C4-2B (cell line): ENCODE measurements at regions not wholly inside any gene's neighbourhood (a gene's known extent, or its start where the extent isn't known, plus 50 kb on each side); places are given as distances from the start of the nearest gene placed in this dataset.
"Not testable (repeated sequence)": the region's sequence is repeated elsewhere in the genome, so short reads cannot be mapped to it uniquely, and the experiment has no call there.

ENCODE experiments used
- H3K27ac ChIP-seq: fragments of 450-650 bp; 2 replicates; pipeline ENCODE4 v1.5.1; 2017
- CTCF ChIP-seq: fragments of 450-650 bp; conservative IDR thresholded peaks from 2 replicates; pipeline ENCODE4 v1.5.1; 2017; ENCODE audit warnings: mild to moderate bottlenecking
- ZFX ChIP-seq: fragments of 450-650 bp; IDR thresholded peaks from 2 replicates; pipeline ENCODE4 v1.6.1; 2017

GRCh38 chr3:68676136-68676535, 256.2 kb downstream of the TAFA4 start:
- TF ChIP-seq ZFX = no peak
- no peak for TF ChIP-seq CTCF

DNA sequence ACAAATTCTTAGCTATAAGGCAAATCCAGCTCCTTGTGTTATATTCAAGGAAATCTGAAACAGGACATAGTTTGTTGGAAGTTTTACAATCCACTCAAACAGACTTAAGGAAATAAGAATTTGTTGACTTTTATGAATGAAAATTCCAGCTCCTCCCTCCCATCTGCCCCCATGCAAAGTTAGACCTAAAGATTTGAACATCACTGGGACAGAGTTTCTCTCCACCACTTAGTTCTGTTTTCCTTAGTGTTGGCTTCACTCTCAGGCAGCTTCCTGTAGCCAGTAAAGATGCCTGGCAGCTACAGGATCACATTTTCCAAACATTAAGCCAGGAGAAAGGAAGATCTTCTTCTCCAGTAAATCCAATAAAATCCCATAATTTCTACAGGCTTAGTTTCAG, 265.0 kb downstream of the TAFA4 start:
- TF ChIP-seq CTCF (no peak), ZFX (no peak)
- no peak overlapping the region for H3K27ac ChIP-seq

More at GRCh38 chr3:68676136-68676535, 256.2 kb downstream of the TAFA4 start:
- H3K27ac ChIP-seq = no peak overlapping the region

- H3K27ac ChIP-seq = no peak overlapping the region
- TF ChIP-seq CTCF (no peak), ZFX (no peak)
Measured at GRCh38 chr3:68666429-68667136, 265.8 kb downstream of the TAFA4 start.

GRCh38 chr3:68664276-68664675, 268.1 kb downstream of the TAFA4 start:
- TF ChIP-seq CTCF = no peak
- no peak for TF ChIP-seq ZFX
- H3K27ac ChIP-seq = no peak overlapping the region

DNA sequence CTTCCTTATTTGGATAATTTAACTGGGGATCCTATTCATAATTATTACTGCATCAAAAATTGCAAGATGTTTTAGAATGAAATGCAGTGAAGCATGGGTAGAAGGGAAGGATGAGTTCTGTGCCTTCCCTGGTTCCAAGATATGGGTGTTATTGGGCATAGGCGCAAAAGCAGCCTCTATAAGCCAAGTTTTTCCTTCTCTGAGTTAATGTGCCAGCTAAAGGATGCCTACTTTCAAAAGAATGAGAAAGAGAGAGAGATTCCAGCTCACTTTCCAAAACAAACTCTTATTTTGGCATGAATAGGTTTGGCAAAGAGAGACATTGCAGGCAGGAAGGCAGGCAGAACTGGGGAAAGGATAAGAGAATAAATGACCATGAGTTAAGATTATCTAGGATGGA, 270.2 kb downstream of the TAFA4 start:
- no peak overlapping the region for H3K27ac ChIP-seq
- TF ChIP-seq ZFX (no peak), CTCF (no peak)

DNA sequence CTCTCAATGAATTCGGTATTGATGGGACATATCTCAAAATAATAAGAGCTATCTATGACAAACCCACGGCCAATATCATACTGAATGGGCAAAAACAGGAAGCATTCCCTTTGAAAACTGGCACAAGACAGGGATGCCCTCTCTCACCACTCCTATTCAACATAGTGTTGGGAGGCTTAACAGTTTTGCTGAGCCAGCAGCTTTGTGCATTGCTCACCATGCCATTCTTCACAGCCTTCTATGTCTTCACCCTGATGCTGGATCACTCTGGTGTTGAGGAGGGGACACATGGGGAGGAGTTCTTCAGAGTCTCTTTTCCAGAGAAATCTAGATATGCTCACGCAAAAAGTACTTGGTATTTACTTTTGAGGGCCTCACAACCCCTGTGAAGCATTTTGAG, 281.7 kb downstream of the TAFA4 start:
- not testable (repeated sequence) for H3K27ac ChIP-seq

- no peak overlapping the region for H3K27ac ChIP-seq
- TF ChIP-seq ZFX (no peak), CTCF (no peak)
Measured at GRCh38 chr3:68648494-68648893, 283.9 kb downstream of the TAFA4 start.

DNA sequence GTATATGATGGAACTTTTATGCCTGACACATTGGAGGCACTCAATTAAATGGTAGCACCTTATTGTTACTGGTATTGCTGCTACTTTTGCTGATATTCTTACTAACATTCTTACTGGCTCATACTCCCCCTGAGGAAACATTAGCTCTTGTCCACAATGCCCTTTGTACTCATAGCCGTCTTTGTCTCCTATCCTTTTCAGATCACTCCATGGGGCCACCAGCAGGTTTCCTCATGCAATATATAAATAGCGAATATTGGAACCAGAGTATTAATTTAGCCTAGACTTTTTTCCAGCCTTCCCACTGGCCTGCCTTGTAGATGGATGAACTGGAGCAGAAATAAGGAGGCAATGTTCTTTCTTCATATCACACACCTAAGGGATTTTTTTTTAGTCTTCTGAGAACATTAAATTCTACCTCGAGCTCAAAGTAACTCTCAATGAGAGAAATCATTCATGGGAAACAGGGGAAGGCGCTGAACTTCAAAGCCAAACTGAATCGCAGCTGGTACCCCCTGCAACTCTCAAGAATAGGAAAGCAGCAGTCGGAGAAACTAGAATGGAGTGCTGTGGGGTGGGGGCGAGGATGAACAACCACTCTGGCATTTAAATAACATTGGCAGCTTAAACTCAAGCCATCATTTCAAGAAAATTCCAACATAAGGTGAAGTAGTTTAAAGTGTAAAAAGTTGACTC, 300.3 kb downstream of the TAFA4 start:
- TF ChIP-seq ZFX (no peak), CTCF (no peak)
- no peak overlapping the region for H3K27ac ChIP-seq
